ENCODE measurements at regions not wholly inside any gene's neighbourhood (a gene's known extent, or its start where the extent isn't known, plus 50 kb on each side); places are given as distances from the start of the nearest gene placed in this dataset.

- no peak for DNase-seq
These were observed 217.0 kb upstream of the TARS1 start for GRCh38 chr5:33223563-33224284.

DNA sequence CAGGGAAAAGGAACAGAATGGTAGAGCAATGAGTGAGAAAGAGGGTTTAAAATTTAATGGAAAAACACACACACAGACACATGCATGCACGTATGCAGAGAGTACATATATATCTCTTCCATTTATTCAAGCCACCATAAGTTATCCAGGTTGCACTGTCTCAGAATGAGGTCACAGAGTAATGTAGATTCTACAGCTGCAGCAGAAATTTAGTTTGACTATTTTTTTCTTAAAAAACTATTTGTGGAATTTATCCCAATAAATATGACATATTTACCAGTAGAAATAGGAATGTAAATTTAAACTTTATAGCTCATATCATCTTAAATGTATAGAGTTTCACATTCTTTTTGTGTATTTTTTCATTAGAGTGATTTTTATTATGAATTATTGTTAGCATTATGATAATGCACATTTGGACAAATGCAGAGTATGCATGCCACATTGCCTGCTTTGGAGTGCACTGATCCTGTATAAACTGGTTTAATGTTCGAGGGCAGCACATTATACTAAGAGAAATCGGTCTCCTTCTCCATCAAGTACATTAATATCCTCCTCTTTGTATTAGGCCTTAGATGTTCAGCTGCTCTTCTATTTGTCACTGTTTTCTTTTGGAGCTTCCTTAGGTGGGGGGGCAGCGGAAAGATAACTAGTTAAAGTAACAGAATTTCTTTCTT is 216.3 kb upstream of the TARS1 start:
- DNase-seq, result no peak

- no peak for DNase-seq
These were observed 213.5 kb upstream of the TARS1 start for GRCh38 chr5:33227247-33227646.

DNA sequence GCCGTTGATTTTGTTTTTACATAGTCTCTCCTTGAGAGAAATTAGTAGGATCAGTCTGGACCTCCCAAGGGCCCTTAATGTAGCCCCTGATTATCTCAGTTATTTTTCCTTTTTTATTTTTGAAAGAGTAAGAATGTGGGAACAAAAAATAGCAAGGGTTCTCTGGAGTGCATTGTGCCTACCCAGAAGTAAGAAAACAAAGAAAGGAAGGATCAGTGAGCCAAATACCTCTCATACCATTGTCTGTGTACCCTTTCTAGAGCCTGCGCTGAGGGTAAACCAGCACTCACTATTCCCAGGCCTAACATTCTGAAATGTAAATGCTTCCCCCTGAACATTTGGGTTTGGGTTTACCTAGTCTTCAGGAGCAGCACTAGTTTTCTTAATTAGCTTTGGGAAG is 213.0 kb upstream of the TARS1 start:
- no peak for DNase-seq

GRCh38 chr5:33228149-33228548 is 212.6 kb upstream of the TARS1 start:
- no peak for DNase-seq

GRCh38 chr5:33229216-33229615 is 211.5 kb upstream of the TARS1 start:
- DNase-seq, result no peak

- DNase-seq, result no peak
These were observed 210.2 kb upstream of the TARS1 start for GRCh38 chr5:33230467-33231078.

DNA sequence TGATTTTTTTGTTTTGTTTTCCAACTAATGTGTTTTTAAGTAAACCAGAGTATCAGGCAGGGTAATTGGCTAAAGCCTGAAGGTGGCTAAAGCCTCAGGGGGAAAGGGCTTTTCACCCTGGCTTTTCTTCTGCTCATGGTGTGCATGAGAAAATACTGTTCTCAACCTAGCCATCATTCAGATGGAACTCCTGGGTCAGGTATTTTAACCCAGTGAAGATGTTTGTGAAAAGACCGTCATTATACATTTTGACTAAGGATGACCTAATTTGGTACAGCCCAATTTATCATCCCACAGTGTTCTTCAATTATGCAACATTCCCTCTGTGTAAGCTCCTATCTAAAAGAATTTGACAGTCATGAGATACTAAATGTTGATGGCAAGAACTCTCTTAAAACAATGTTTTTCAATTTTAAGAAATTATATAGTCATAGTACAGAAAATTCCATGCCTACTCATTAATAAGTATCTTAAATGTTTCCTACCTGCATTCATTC is 209.5 kb upstream of the TARS1 start:
- no peak for DNase-seq

- no peak for DNase-seq
These were observed 208.8 kb upstream of the TARS1 start for GRCh38 chr5:33231935-33232334.

- DNase-seq, result no peak
These were observed 207.8 kb upstream of the TARS1 start for GRCh38 chr5:33232731-33233505.

DNA sequence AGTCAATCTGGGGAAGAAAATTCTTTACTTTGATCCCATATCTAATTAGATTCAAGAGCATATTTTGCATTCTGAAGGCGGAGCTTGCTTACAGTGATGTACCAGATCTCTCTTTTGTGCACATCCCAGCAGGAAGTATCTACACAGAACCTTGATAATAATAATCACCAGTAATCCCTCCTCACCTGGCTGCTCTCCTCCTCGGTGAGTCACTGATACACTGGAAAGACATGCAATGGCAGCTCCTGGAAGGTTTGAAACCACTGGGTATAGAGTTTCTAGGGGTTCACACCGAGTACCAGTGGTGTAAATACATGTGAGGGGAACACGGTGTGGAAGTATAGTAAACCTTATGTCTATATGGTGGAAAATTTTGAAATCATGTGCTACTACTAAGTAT is 205.5 kb upstream of the TARS1 start:
- no peak for DNase-seq

DNA sequence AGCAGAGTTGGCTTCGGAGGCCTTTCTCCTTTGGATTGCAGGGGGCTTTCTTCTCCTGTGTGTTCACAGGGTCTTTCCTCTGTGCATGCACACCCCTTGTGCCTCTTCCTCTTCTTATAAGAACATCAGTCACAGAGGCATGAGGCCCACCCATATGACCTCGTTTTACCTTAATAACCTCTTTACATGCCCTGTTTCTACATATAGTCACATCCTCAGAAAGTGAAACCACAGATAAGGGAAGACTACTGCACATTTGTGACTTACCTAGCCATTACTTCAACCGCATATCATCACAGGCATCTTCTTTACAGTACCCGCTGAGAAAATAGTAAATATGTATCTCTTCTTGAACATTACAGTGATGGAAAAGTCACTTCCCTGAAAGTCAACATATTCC is 204.9 kb upstream of the TARS1 start:
- DNase-seq, result no peak

DNA sequence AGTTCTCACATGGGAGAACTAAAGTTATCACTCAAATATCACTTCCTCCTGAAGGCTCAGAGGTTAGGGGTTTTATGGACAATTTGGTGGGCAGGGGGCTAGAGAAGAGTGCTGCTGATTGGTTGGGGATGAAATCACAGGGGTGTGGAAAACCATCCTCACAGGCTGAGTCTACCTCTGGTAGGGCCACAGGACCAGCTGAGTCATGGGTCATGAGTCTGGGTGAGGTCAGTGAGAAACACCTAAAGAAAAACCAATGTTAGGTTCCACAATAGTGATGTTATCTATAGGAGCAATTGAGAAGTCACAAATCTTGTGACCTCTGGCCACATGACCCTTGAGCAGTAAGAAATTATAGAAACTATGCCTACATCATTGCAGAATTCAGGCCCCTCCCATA is 203.3 kb upstream of the TARS1 start:
- no peak for DNase-seq

GRCh38 chr5:33238826-33239695 is 201.7 kb upstream of the TARS1 start:
- DNase-seq, result no peak

GRCh38 chr5:33240558-33240957 is 200.2 kb upstream of the TARS1 start:
- DNase-seq, result no peak

- DNase-seq, result no peak
These were observed 199.0 kb upstream of the TARS1 start for GRCh38 chr5:33241802-33242201.

GRCh38 chr5:33242277-33242676 is 198.5 kb upstream of the TARS1 start:
- DNase-seq, result no peak

DNA sequence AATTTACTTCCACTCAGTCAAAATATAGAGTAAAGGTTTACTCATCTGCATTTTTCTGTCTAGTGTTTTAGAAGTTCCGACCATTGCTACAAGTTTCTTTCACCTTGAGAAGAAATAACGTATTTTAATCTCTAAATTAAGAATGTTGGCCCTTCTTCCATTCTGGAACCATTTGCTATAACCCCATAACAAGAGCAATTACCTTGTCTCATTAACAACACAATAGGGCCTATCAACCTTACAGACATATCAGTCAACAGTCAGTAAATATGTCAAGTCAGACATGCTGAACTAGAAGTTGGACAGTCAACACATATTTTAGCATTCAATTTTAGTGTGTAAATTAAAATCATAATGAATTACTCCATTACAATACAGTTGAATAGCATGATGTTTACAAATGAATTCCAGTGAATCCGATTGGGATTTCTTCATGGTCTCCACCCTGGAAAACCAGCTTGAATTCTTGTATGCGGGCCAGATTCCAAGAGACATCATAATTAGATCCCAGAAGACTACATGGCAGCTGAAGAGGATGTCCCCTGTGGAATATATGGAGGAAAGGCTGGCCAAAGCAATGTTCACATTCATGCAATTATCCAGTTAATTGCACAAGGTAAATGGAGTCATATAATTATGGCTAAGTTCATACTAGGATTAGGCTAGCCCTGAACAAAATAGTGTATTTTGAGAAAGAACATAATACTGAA is 196.2 kb upstream of the TARS1 start:
- DNase-seq, result no peak

- no peak for DNase-seq
These were observed 186.2 kb upstream of the TARS1 start for GRCh38 chr5:33254579-33254978.

- no peak for DNase-seq
These were observed 182.8 kb upstream of the TARS1 start for GRCh38 chr5:33257807-33258429.

- DNase-seq, result no peak
These were observed 182.2 kb upstream of the TARS1 start for GRCh38 chr5:33258553-33258952.
